ENCODE measurements at regions not wholly inside any gene's neighbourhood (a gene's known extent, or its start where the extent isn't known, plus 50 kb on each side); places are given as distances from the start of the nearest gene placed in this dataset.

DNA sequence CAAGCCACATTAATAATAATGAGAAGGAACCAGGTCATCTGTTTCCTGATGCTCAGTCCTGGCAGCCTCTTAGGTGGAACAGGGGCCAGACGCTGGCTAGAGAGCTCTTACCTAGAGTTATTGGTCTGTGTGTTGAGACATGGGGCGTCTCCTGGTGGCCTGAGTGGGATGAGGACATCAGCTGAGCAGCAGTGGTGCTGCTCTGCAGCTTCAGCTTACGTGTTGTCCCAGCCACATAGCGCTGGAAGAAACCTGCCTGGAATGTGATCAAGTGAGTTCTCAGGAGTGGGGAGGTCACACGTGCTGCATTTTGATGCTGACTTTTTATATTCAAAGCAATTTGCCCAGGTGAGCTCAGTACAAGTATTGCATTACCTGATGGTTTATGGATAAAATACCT lies 355.4 kb downstream of the CDH26 start:
- H3K36me3 ChIP-seq = no peaks in the 10 kb centered on the region
- H3K4me3 ChIP-seq = no peak overlapping the region
- H3K27ac ChIP-seq = no peak overlapping the region
- H3K4me1 ChIP-seq = no peaks in the 10 kb centered on the region
- H3K27me3 ChIP-seq = no peaks in the 10 kb centered on the region
- H3K9me3 ChIP-seq = no peaks in the 10 kb centered on the region
- TF ChIP-seq CTCF (IDR thresholded peaks at IDR 0.05) (no peak), POLR2A (IDR thresholded peaks at IDR 0.05) (no peak)
- DNase-seq = no peak
- intact Hi-C loops (cut with DNase I; ENCODE audit: low total_unique reads) = no loop called here

DNA sequence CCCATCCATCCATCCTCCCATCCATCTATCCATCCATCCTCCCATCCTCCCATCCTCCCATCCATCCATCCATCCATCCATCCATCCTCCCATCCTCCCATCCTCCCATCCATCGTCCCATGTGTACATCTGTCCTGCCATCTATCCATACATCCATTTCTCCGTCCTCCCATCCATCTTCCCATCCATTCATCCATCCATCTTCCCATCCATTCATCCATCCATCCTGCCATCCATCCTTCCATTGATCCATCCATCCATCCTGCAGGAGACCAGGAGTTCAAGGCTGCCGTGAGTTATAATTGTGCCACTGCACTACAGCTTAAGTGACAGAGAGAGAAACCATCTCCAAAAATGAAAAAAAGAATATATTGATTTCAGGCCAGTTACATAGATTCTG lies 356.5 kb downstream of the CDH26 start:
- H3K9me3 ChIP-seq = no peaks in the 10 kb centered on the region
- TF ChIP-seq POLR2A (IDR thresholded peaks at IDR 0.05) = no peak
- no peak for TF ChIP-seq CTCF (IDR thresholded peaks at IDR 0.05)
- no peaks in the 10 kb centered on the region for H3K4me1 ChIP-seq
- H3K27me3 ChIP-seq = no peaks in the 10 kb centered on the region
- no peaks in the 10 kb centered on the region for H3K36me3 ChIP-seq
- intact Hi-C loops (cut with DNase I; ENCODE audit: low total_unique reads) = no loop called here
- no peak overlapping the region for H3K27ac ChIP-seq
- H3K4me3 ChIP-seq = no peak overlapping the region
- DNase-seq = no peak

DNA sequence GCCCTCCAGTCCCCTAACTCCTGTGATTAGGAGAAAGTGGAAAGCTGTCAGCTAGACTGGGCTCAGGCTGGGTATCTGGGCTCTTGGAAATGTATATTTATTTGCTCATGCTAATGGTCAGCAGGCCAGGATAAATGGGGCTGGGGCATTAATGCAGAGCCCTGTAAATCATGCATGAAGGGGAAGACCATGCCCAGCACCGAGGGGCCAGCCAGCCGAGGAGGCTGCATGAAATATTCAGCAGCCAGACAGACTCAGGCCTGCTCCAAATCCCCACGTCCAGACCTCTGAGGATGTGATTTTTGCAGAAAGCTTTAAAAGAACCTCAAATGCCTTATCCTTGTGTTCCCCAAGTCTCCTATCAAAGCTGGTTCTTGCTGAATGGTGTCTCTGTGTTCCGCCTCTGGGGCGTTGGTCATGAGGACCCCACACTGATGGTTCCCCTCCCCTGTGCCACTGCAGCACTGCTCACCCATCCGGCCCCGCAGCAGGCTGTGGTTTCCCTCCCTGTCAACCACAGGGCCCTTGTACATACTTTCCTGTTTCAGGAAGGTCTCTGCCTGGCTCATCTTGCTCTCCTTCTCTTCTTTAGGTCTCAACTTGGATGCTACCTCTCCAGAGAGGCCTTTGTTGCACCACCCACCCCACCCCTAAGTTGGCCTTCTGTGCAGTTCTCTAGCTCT lies 358.4 kb downstream of the CDH26 start:
- no peak for TF ChIP-seq POLR2A (IDR thresholded peaks at IDR 0.05)
- TF ChIP-seq CTCF (IDR thresholded peaks at IDR 0.05) = no peak
- H3K36me3 ChIP-seq = no peaks in the 10 kb centered on the region
- H3K27ac ChIP-seq = no peak overlapping the region
- no peaks in the 10 kb centered on the region for H3K27me3 ChIP-seq
- no peak overlapping the region for H3K4me3 ChIP-seq
- H3K4me1 ChIP-seq = no peaks in the 10 kb centered on the region
- no peak for DNase-seq
- no peaks in the 10 kb centered on the region for H3K9me3 ChIP-seq
- intact Hi-C loops (cut with DNase I; ENCODE audit: low total_unique reads) = no loop called here

DNA sequence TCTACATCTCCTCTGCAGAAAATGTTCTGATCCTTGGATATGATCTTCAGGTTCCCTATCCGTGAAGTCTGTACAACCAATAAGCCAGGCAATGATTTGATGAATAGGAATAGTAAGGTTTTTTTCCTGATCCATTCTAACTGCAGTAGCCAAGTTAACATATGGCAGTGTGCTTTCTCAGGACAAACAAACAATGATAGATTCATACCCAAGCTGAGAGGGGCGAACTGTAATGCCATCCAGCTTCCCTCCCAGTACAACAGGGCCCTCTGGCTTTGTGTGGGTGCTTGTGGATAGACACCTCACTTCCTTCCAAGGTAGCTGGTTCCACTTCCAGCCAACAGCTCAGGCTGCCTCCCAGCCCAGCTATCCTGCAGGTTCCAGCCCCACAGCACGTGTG lies 359.2 kb downstream of the CDH26 start:
- TF ChIP-seq POLR2A (IDR thresholded peaks at IDR 0.05) = no peak
- no peak for DNase-seq
- Histone ChIP-seq H3K36me3 (no peaks in the 10 kb centered on the region), H3K27ac (no peak overlapping the region), H3K27me3 (no peaks in the 10 kb centered on the region), H3K4me3 (no peak overlapping the region), H3K9me3 (no peaks in the 10 kb centered on the region), H3K4me1 (no peaks in the 10 kb centered on the region)
- intact Hi-C loops (cut with DNase I; ENCODE audit: low total_unique reads) = no loop called here

GRCh38 chr20:60321601-60322000 lies 363.4 kb downstream of the CDH26 start:
- Histone ChIP-seq H3K4me3 (no peak overlapping the region), H3K27ac (no peak overlapping the region), H3K4me1 (no peaks in the 10 kb centered on the region), H3K36me3 (no peaks in the 10 kb centered on the region), H3K27me3 (no peaks in the 10 kb centered on the region), H3K9me3 (no peaks in the 10 kb centered on the region)
- intact Hi-C loops (cut with DNase I; ENCODE audit: low total_unique reads) = no loop called here
- TF ChIP-seq POLR2A (IDR thresholded peaks at IDR 0.05) = no peak
- TF ChIP-seq CTCF (IDR thresholded peaks at IDR 0.05) = no peak
- no peak for DNase-seq

GRCh38 chr20:60326821-60327220 lies 368.6 kb downstream of the CDH26 start:
- H3K9me3 ChIP-seq = no peaks in the 10 kb centered on the region
- intact Hi-C loops (cut with DNase I; ENCODE audit: low total_unique reads) = no loop called here
- TF ChIP-seq CTCF (IDR thresholded peaks at IDR 0.05) = no peak
- TF ChIP-seq POLR2A (IDR thresholded peaks at IDR 0.05) = no peak
- no peaks in the 10 kb centered on the region for H3K4me1 ChIP-seq
- no peaks in the 10 kb centered on the region for H3K36me3 ChIP-seq
- H3K27ac ChIP-seq = no peak overlapping the region
- H3K27me3 ChIP-seq = no peaks in the 10 kb centered on the region
- H3K4me3 ChIP-seq = no peak overlapping the region
- DNase-seq = no peak

Data from uterus (tissue), 3 donors.